ENCODE measurements at regions not wholly inside any gene's neighbourhood (a gene's known extent, or its start where the extent isn't known, plus 50 kb on each side); places are given as distances from the start of the nearest gene placed in this dataset.
"Not testable (repeated sequence)": the region's sequence is repeated elsewhere in the genome, so short reads cannot be mapped to it uniquely, and the experiment has no call there.

GRCh38 chr6:6724539-6725467 is 136.3 kb downstream of the LY86 start:
- peak; percentile 11 for DNase-seq (ENCODE audit: low spot score)

GRCh38 chr6:6725468-6726209 is 137.1 kb downstream of the LY86 start:
- no peak for DNase-seq (ENCODE audit: low spot score)

GRCh38 chr6:6728169-6728941 is 139.8 kb downstream of the LY86 start:
- no peak for DNase-seq (ENCODE audit: low spot score)

GRCh38 chr6:6729971-6730370 is 141.5 kb downstream of the LY86 start:
- no peak for DNase-seq (ENCODE audit: low spot score)

GRCh38 chr6:6730831-6731230 is 142.3 kb downstream of the LY86 start:
- no peak for DNase-seq (ENCODE audit: low spot score)

GRCh38 chr6:6734479-6735465 is 146.3 kb downstream of the LY86 start:
- DNase-seq (ENCODE audit: low spot score) = no peak

- no peak for DNase-seq (ENCODE audit: low spot score)
Observed at GRCh38 chr6:6736791-6737654, 148.5 kb downstream of the LY86 start.

GRCh38 chr6:6737671-6738070 is 149.2 kb downstream of the LY86 start:
- no peak for DNase-seq (ENCODE audit: low spot score)

- DNase-seq (ENCODE audit: low spot score) = no peak
Observed at GRCh38 chr6:6738108-6738507, 149.6 kb downstream of the LY86 start.

- no peak for DNase-seq (ENCODE audit: low spot score)
Observed at GRCh38 chr6:6738922-6739716, 150.6 kb downstream of the LY86 start.

GRCh38 chr6:6740595-6740994 is 152.1 kb downstream of the LY86 start:
- no peak for DNase-seq (ENCODE audit: low spot score)

- DNase-seq (ENCODE audit: low spot score) = no peak
Observed at GRCh38 chr6:6741264-6741663, 152.7 kb downstream of the LY86 start.

GRCh38 chr6:6742535-6742934 is 154.0 kb downstream of the LY86 start:
- DNase-seq (ENCODE audit: low spot score) = no peak

- no peak for DNase-seq (ENCODE audit: low spot score)
Observed at GRCh38 chr6:6744551-6744950, 156.0 kb downstream of the LY86 start.

GRCh38 chr6:6745637-6746332 is 157.3 kb downstream of the LY86 start:
- DNase-seq (ENCODE audit: low spot score) = not testable (repeated sequence)

- DNase-seq (ENCODE audit: low spot score) = no peak
Observed at GRCh38 chr6:6746333-6746969, 157.9 kb downstream of the LY86 start.

GRCh38 chr6:6746970-6747338 is 158.4 kb downstream of the LY86 start:
- no peak for DNase-seq (ENCODE audit: low spot score)

GRCh38 chr6:6747371-6747770 is 158.9 kb downstream of the LY86 start:
- DNase-seq (ENCODE audit: low spot score) = no peak

Measured in CD4-positive, alpha-beta T cell treated with Interleukin-15 for 4 hours (primary cell).